CD4-positive, alpha-beta T cell (primary cell): ENCODE measurements at regions not wholly inside any gene's neighbourhood (a gene's known extent, or its start where the extent isn't known, plus 50 kb on each side); places are given as distances from the start of the nearest gene placed in this dataset.

ENCODE experiments used
- ATAC-seq: fragments of 200-7000 bp; cut with Tn5 transposase; one replicate; pipeline ENCODE4 v1.10.0; 2022; ENCODE audit warnings: mild to moderate bottlenecking; ENCODE audit not compliant: poor library complexity
- CTCF ChIA-PET: fragments of 350-600 bp; sonication (Branson Sonifier 250); formaldehyde crosslinking; loops from one replicate; lab custom pipeline; 2021; ENCODE audit warnings: antibody characterized with exemption, inconsistent platforms; lab: Charles Lee
- POLR2A ChIA-PET: fragments of 350-600 bp; sonication (Branson Sonifier 250); formaldehyde crosslinking; loops from one replicate; lab custom pipeline; 2021; ENCODE audit warnings: antibody characterized with exemption, inconsistent platforms; lab: Charles Lee
- DNase-seq, 14 experiments: peaks; one replicate each; pipeline ENCODE4 v3.0.0-alpha.2; 2013 to 2020; ENCODE audit warnings: mixed read lengths in 2 of 14
- H3K27ac ChIP-seq, 2 donors: one replicate each; pipeline versions ENCODE4 v1.5.1 to v1.7.0; 2013; ENCODE audit warnings: low read length in 2 of 2, low read depth in 1 of 2, mild to moderate bottlenecking in 1 of 2
- H3K27me3 ChIP-seq, 2 experiments: 1 replicate in 1 of 2; 2 replicates in 1 of 2; pipeline versions ENCODE4 v1.6.1 to v1.7.0; 2013; ENCODE audit warnings: low read length in 2 of 2, control low read depth in 1 of 2, mild to moderate bottlenecking in 1 of 2, moderate library complexity in 1 of 2; ENCODE audit not compliant: insufficient read depth in 2 of 2, control insufficient read depth in 1 of 2
- H3K36me3 ChIP-seq: one replicate; pipeline ENCODE4 v1.6.1; 2013; ENCODE audit warnings: low read length, control low read depth; ENCODE audit not compliant: insufficient read depth
- H3K4me1 ChIP-seq: one replicate; pipeline ENCODE4 v1.6.1; 2013; ENCODE audit warnings: low read length, control low read depth; ENCODE audit not compliant: insufficient read depth
- H3K4me3 ChIP-seq: one replicate; pipeline ENCODE4 v1.5.1; 2013; ENCODE audit warnings: mild to moderate bottlenecking, low read length, moderate library complexity
- H3K9me3 ChIP-seq, 2 experiments: 1 replicate in 1 of 2; 2 replicates in 1 of 2; pipeline versions ENCODE4 v1.6.1 to v1.7.0; 2013; ENCODE audit warnings: low read length in 2 of 2, mild to moderate bottlenecking in 2 of 2, control low read depth in 1 of 2, moderate library complexity in 1 of 2; ENCODE audit not compliant: control insufficient read depth in 1 of 2, insufficient read depth in 1 of 2
- H3K27ac Mint-ChIP-seq: one replicate; pipeline ENCODE4 v1.8.0; 2020; ENCODE audit warnings: mixed read lengths
- H3K27me3 Mint-ChIP-seq: one replicate; pipeline ENCODE4 v1.8.0; 2021; ENCODE audit warnings: mixed read lengths
- H3K36me3 Mint-ChIP-seq: one replicate; pipeline ENCODE4 v1.8.0; 2021; ENCODE audit warnings: low read depth, mixed read lengths
- H3K4me1 Mint-ChIP-seq: one replicate; pipeline ENCODE4 v1.8.0; 2021; ENCODE audit warnings: low read depth, mixed read lengths
- H3K4me3 Mint-ChIP-seq: one replicate; pipeline ENCODE4 v1.8.0; 2020; ENCODE audit warnings: mild to moderate bottlenecking, mixed read lengths
- H3K9me3 Mint-ChIP-seq: one replicate; pipeline ENCODE4 v1.8.0; 2020; ENCODE audit warnings: mixed read lengths
- intact Hi-C, 2 experiments: fragments of 100-400 bp; cut with DNase I in 1 of 2; cut with micrococcal nuclease in 1 of 2; formaldehyde crosslinking; loops; one replicate each; pipeline versions ENCODE4 v1.15.1 to v1.9.0; 2023 to 2025; cut with DNase I, micrococcal nuclease
- TF ChIP-seq, protein P1 (sequence below): fragments of 200-600 bp; IDR thresholded peaks from one replicate; pipeline ENCODE4 v1.8.0; 2022; ENCODE audit warnings: antibody characterized with exemption, mild to moderate bottlenecking

GRCh38 chr13:38590796-38591507 lies 95.9 kb upstream of the FREM2 start:
- intact Hi-C loops, result no loop called here

GRCh38 chr13:38602266-38602665 lies 84.6 kb upstream of the FREM2 start:
- H3K27ac Mint-ChIP-seq, result no peak overlapping the region
- DNase-seq, result no peak
- Histone ChIP-seq H3K9me3 (no peaks in the 10 kb centered on the region), H3K4me1 (no peaks in the 10 kb centered on the region), H3K27me3 (no peaks in the 10 kb centered on the region), H3K27ac (no peak overlapping the region), H3K36me3 (no peaks in the 10 kb centered on the region), H3K4me3 (no peak overlapping the region)
- TF ChIP-seq, protein P1, sequence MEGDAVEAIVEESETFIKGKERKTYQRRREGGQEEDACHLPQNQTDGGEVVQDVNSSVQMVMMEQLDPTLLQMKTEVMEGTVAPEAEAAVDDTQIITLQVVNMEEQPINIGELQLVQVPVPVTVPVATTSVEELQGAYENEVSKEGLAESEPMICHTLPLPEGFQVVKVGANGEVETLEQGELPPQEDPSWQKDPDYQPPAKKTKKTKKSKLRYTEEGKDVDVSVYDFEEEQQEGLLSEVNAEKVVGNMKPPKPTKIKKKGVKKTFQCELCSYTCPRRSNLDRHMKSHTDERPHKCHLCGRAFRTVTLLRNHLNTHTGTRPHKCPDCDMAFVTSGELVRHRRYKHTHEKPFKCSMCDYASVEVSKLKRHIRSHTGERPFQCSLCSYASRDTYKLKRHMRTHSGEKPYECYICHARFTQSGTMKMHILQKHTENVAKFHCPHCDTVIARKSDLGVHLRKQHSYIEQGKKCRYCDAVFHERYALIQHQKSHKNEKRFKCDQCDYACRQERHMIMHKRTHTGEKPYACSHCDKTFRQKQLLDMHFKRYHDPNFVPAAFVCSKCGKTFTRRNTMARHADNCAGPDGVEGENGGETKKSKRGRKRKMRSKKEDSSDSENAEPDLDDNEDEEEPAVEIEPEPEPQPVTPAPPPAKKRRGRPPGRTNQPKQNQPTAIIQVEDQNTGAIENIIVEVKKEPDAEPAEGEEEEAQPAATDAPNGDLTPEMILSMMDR, result no peak
- intact Hi-C loops, result no loop called here
- H3K4me1 Mint-ChIP-seq, result no peaks in the 10 kb centered on the region
- ChIA-PET CTCF (no interaction called here), POLR2A (no interaction called here)
- no peaks in the 10 kb centered on the region for H3K9me3 Mint-ChIP-seq
- ATAC-seq, result no peak
- peaks cover 3% of the 10 kb centered on the region for H3K27me3 Mint-ChIP-seq
- H3K4me3 Mint-ChIP-seq, result no peak overlapping the region
- no peaks in the 10 kb centered on the region for H3K36me3 Mint-ChIP-seq

More at GRCh38 chr13:38590796-38591507, 95.9 kb upstream of the FREM2 start:
- Mint-ChIP-seq H3K27me3 (peaks cover 18% of the 10 kb centered on the region), H3K27ac (no peak overlapping the region), H3K4me3 (no peak overlapping the region), H3K36me3 (no peaks in the 10 kb centered on the region), H3K9me3 (peaks cover 2% of the 10 kb centered on the region), H3K4me1 (no peaks in the 10 kb centered on the region)
- no peak for ATAC-seq
- no peaks in the 10 kb centered on the region for H3K36me3 ChIP-seq
- H3K9me3 ChIP-seq, result no peaks in the 10 kb centered on the region
- no peak overlapping the region for H3K27ac ChIP-seq
- H3K4me3 ChIP-seq, result no peak overlapping the region
- no peak for DNase-seq
- ChIA-PET CTCF (no interaction called here), POLR2A (interaction anchor here (0.6 kb wide), 1 partner anchor 1455 kb away, joined by 3 read pairs; no protein-coding TSS in a partner anchor)
- no peaks in the 10 kb centered on the region for H3K4me1 ChIP-seq
- no peaks in the 10 kb centered on the region for H3K27me3 ChIP-seq
- TF ChIP-seq, protein P1, result no peak

GRCh38 chr13:38606699-38607535 lies 80.0 kb upstream of the FREM2 start:
- Mint-ChIP-seq H3K36me3 (no peaks in the 10 kb centered on the region), H3K4me3 (no peak overlapping the region), H3K27me3 (no peaks in the 10 kb centered on the region), H3K4me1 (no peaks in the 10 kb centered on the region), H3K9me3 (no peaks in the 10 kb centered on the region), H3K27ac (no peak overlapping the region)
- intact Hi-C loops, result no loop called here
- H3K9me3 ChIP-seq, result no peaks in the 10 kb centered on the region
- ATAC-seq (no peak), DNase-seq (no peak)
- no peaks in the 10 kb centered on the region for H3K4me1 ChIP-seq
- no peak overlapping the region for H3K27ac ChIP-seq
- no peak overlapping the region for H3K4me3 ChIP-seq
- ChIA-PET POLR2A (no interaction called here), CTCF (no interaction called here)
- no peaks in the 10 kb centered on the region for H3K36me3 ChIP-seq
- no peaks in the 10 kb centered on the region for H3K27me3 ChIP-seq
- TF ChIP-seq, protein P1, result no peak
